OCI-LY7 (cell line): ENCODE measurements at regions not wholly inside any gene's neighbourhood (a gene's known extent, or its start where the extent isn't known, plus 50 kb on each side); places are given as distances from the start of the nearest gene placed in this dataset.

Experiments
- EZH2phosphoT487 ChIP-seq: fragments of 200-600 bp; sonication (generic); IDR thresholded peaks from 2 replicates; pipeline ENCODE4 v1.6.1; 2018; ENCODE audit warnings: low read depth, borderline replicate concordance, mild to moderate bottlenecking, mixed run types, antibody characterized with exemption, low read length, moderate library complexity, mixed read lengths
- TF ChIP-seq, protein P1 (sequence below): fragments of 200-600 bp; sonication (generic); conservative IDR thresholded peaks from 2 replicates; pipeline ENCODE4 v1.5.1; 2014; ENCODE audit warnings: mild to moderate bottlenecking, antibody characterized with exemption, low read length, moderate library complexity, mixed read lengths

DNA sequence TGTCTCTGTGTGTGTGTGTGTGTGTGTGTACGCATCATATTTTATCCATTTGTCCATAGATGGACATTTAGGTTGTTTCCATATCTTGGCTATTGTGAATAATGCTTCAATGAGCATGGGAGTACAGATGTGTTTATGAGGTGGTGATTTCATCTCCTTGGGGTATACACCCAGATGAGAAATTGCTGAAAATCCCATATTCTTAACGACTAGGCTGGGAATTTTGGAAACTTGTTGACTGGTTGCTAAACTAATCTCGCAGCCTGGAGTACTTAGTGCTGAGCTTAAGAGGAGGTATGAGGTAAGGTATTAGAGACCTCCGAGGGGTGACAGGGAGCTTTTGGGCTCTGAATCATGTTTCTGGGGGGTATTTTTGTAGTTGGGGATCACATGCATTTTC is 66.0 kb upstream of the SPRED2 start:
- TF ChIP-seq, protein P1, sequence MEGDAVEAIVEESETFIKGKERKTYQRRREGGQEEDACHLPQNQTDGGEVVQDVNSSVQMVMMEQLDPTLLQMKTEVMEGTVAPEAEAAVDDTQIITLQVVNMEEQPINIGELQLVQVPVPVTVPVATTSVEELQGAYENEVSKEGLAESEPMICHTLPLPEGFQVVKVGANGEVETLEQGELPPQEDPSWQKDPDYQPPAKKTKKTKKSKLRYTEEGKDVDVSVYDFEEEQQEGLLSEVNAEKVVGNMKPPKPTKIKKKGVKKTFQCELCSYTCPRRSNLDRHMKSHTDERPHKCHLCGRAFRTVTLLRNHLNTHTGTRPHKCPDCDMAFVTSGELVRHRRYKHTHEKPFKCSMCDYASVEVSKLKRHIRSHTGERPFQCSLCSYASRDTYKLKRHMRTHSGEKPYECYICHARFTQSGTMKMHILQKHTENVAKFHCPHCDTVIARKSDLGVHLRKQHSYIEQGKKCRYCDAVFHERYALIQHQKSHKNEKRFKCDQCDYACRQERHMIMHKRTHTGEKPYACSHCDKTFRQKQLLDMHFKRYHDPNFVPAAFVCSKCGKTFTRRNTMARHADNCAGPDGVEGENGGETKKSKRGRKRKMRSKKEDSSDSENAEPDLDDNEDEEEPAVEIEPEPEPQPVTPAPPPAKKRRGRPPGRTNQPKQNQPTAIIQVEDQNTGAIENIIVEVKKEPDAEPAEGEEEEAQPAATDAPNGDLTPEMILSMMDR = no peak
- TF ChIP-seq EZH2phosphoT487 = no peak
